Globus pallidus (tissue), 1 donor: ENCODE measurements at regions not wholly inside any gene's neighbourhood (a gene's known extent, or its start where the extent isn't known, plus 50 kb on each side); places are given as distances from the start of the nearest gene placed in this dataset.
"Not testable (repeated sequence)": the region's sequence is repeated elsewhere in the genome, so short reads cannot be mapped to it uniquely, and the experiment has no call there.

Experiments
- DNase-seq: peaks from one replicate; pipeline ENCODE4 v3.0.0-alpha.2; 2015; ENCODE audit warnings: low spot score

DNA sequence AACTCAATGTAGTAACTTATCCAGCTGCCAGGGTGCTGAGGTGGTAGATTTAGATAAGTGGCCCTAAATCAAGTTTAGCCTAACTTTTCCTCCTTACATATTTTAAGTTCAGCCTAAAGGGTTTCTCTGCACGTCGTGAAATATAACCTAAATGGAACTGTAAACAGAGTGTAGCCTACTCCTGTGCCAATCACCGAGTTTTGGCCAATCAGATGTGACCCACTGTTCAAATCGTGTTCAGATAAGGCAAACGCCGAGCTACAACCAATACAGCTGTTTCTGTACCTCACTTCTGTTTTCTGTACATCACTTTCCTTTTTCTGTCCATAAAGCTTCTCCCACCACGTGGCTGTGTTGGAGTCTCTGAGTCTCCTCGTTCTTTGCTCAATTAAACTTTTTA is 904.2 kb upstream of the POT1 start:
- DNase-seq, result no peak

DNA sequence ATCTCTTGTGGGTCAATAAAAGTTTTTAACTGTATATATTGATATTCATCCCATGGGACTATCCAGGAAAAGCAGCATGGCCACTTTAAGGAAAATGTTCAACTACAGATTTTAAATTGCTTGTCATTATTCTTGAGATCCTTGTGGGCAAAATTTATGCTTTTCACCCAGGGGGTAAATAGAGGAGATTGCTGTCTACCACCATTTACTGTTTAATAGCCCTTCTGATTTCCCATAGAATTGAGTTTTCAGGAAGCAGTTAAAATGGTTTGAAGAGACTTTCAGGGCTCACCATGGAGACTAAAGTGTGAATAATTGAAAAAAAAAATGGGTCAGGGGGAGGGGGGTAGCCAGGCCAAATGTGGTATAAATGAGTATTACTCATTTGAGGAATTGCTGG is 901.1 kb upstream of the POT1 start:
- no peak for DNase-seq

DNA sequence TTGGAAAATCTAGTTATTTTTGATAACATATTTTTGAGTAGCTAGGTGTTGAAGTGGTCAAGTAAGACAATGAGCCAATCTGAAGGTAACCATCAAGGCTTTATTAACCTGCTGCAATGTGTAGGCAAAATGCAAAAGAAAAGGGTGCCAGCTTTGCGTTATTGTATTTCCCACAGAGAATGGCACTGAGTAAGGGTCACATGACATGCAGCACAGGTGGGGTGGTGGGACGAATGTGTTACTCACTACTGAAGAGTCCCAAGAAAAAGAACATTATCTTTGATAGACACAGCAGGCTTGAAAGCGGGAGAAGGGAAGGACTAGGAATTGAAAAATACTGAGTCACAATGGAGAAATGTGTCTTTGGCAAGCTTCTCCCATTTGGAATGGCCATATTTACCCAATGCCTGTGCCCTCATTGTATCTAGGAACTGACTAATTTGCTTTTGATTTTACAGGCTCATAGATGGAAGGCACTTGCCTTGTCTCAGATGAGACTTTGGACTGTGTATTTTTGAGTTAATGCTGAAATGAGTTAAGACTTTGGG is 898.6 kb upstream of the POT1 start:
- DNase-seq, result no peak

DNA sequence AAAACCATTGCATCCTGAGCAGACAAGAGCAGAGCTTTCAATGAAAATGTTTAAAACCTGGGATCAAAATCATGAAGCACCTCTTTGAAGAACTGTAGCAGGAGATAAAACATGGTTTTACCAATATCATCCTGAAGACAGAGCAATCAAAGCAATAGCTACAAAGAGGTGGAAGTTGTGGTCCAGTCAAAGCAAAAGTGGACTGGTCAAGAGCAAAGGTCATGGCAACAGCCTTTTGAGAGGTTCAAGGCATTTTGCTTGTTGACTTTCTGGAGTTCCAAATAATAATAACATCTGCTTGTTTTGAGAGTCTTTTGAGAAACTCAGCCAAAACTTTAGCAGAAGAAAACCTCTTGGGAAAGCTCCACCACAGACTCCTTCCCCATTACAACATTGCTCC is 893.9 kb upstream of the POT1 start:
- no peak for DNase-seq

GRCh38 chr7:125820495-125820894 is 890.9 kb upstream of the POT1 start:
- DNase-seq, result no peak

GRCh38 chr7:125814100-125814499 is 884.5 kb upstream of the POT1 start:
- DNase-seq, result no peak

DNA sequence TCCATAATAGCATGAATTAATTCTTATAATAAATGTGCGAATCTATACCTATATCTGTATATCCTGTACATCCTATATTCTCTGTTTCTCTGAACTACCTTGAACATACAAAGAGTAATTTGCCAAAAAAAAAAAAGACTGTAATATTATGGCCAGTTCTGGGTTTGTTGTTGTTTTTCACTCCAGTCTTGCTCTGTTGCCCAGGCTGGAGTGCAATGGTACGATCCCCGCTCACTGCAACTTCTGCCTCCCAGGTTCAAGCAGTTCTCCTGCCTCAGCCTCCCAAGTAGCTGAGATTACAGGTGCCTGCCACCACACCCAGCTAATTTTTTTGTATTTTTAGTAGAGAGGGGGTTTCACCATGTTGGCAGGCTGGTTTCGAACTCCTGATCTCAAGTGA is 876.9 kb upstream of the POT1 start:
- not testable (repeated sequence) for DNase-seq

DNA sequence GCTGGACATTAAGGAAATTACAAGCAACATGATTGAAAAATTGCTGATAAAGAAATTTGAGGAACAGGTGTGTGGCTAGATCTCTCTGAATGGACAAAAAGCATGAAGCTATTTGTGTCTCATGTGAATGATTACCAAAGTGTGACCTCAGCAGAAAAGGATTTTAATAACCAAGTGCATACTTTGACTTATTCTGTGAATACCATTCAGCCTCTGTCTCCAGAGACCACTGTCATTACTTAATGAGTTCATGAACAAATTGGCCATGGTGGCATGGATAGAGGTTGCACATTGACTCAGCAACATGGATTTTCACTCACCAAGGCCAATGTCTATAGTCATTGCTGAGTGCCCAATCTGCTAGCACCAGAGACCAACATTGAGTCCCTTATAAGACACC is 874.6 kb upstream of the POT1 start:
- no peak for DNase-seq

DNA sequence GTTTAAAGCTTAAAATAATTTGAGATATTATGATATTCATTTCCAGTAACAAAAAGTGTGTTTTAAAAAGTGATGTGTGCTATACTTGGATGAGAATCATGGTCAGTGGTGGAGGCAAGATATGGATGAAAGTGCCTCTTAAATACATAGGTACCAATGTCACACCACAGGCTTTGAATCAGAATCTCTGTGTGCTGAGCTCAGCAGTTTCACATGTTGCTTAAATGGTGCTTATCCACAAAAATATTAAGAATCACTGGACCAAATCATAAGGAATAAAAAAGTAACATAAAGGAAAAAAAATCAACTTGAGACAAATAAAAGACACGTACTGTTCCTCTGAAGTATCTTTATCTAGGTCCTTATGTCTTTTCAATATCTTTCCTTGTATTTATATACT is 850.5 kb upstream of the POT1 start:
- DNase-seq, result no peak

- DNase-seq, result no peak
Observed at GRCh38 chr7:125775317-125775716, 845.7 kb upstream of the POT1 start.

DNA sequence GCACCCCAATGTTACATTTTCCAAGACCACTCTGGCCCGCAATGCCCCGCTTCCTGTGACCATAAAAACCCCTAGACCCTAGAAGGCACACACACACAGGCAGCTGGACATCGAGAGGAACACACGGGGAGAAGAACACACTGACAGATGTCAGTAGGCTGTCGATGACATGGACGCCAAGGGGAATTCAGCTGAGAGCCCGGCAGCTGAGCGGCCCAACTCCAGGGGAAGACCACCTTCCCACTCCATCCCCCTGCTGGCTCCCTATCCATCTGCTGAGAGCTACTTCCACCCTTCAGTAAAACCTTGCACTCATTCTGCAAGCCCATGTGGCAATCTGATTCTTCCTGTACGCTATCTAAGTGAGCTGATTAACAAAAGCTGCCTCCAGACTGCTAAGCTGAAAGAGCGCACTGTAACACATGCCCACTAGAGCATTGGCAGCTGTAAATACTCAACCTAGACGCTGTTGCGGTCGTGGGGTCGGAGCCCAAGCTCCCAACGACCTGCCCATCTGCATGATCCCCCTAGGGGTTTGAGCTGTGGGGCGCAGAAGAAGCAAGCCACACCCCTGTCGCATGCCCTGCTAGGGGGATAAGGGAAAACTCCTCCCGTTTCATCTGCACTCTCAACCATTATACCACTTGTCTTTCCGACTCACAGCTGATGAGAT is 843.6 kb upstream of the POT1 start:
- no peak for DNase-seq

DNA sequence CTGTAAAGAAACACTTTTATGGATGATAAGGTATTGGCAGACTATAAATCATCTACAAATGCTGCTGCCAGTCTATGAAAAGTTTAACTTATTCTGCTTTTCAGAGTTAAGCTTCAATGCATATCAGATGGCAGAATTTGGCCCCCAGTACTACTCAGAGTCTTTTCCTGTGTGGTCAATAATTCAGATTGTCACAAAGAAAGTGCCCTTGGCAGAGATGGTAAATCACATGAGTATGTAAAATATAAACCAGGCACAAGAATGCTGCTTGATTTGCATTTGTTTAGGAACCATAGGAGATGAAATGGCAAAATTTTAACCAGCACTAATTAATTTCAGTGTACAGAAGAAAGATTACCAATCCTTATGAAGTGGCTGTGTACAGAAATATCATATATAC is 818.3 kb upstream of the POT1 start:
- no peak for DNase-seq

GRCh38 chr7:125746510-125746909 is 816.9 kb upstream of the POT1 start:
- DNase-seq, result no peak

GRCh38 chr7:125727215-125727614 is 797.6 kb upstream of the POT1 start:
- DNase-seq, result no peak

GRCh38 chr7:125695626-125696025 is 766.0 kb upstream of the POT1 start:
- no peak for DNase-seq

GRCh38 chr7:125683156-125683555 is 753.5 kb upstream of the POT1 start:
- DNase-seq, result no peak

DNA sequence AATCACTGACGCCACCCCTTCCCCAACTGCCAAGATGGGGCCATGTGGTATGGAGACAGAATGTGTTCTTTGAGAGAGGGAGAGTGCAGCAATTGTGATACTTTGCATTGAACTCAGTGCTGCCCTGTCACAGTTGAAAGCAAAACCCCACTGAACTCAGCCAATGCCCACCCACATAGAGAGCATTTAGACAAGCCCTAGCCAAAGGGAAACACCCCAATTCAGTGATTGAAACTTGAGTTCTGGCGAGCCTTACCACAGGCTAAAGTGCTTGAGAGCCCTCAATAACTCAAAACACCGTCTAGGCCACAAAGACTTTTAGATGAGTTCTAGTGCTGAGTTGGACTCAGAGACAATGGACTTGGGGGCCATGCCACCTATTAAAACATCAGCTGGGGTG is 751.9 kb upstream of the POT1 start:
- no peak for DNase-seq

GRCh38 chr7:125678771-125679170 is 749.1 kb upstream of the POT1 start:
- no peak for DNase-seq

DNA sequence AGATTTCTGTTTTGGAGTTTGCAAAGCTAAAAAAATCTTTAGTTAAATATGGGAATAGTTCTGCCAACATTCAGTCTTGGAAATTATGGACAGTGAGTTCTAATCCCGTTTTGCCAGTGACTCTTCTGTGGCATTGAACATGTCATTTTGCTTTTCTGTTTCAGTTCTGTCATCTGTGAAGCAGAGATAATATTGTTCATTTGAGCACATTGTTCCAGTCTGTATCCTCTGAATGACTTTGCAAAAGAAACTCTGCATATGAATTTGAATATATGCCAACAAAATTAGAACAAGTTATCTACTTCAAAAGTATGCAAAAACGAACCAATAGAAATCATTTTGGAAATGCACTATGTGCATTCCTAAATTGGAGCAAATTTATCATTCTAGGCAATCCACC is 746.0 kb upstream of the POT1 start:
- no peak for DNase-seq

- DNase-seq, result no peak
Observed at GRCh38 chr7:125675169-125675568, 745.5 kb upstream of the POT1 start.

DNA sequence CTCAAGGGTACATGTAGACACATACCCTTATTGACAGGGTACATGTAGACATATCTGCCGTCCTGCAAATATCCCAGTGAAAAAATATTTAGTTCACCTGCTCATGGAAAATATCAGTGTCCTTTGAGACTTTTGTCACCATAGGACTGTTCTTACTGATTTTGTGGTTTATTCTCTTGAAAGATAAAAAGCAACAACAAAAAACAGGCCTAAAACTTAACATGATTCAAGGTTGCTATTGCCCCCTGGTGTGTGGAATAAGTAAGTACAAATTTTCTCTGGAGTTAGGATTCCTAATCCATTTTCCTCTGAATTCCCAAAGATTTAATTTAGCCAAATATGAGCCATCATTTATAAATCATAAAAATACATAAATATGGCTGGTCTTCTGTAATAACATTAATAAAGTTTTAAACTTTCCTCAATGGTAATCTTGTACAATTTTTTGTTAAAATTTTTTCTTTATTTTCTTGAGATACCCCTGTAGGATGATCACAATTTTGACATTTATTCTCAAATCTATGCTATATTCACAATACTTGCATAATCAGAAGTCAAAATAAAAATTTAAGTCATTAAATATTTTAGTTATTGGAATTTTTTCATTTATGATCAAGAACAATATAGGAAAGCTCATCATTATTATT is 741.4 kb upstream of the POT1 start:
- DNase-seq, result peak; percentile 23

GRCh38 chr7:125668321-125668993 is 738.8 kb upstream of the POT1 start:
- DNase-seq, result no peak

GRCh38 chr7:125664625-125665024 is 735.0 kb upstream of the POT1 start:
- DNase-seq, result no peak
